Heart left ventricle (tissue), 13 donors: ENCODE measurements at regions not wholly inside any gene's neighbourhood (a gene's known extent, or its start where the extent isn't known, plus 50 kb on each side); places are given as distances from the start of the nearest gene placed in this dataset.

Source experiments
- CTCF ChIP-seq, 12 donors: fragments of 200-600 bp; sonication (generic) in 4 of 12; IDR thresholded peaks; one replicate each; pipeline versions ENCODE4 v1.5.0 to v1.8.0; 2018 to 2022; ENCODE audit warnings: antibody characterized with exemption in 12 of 12, mild to moderate bottlenecking in 5 of 12
- POLR2A ChIP-seq, 2 donors: fragments of 450-650 bp; IDR thresholded peaks; one replicate each; pipeline ENCODE4 v1.6.1; 2017; ENCODE audit warnings: antibody characterized with exemption in 2 of 2, mild to moderate bottlenecking in 2 of 2, moderate library complexity in 2 of 2
- donor health status: ischemic (EF 13 %, LVEDD 7.1; RV severe dilation, severe dysfunction).
- donor health status: DM: no; HTN: yes; CAD: no.
- donor health status: DM: no; HTN: no; CAD: no.
- donor health status: ischemic (EF 25% LVEDD 6.9; RV normal size, moderate dysfunction).
- donor health status: ischemic (EF 25% LVEDD 5.7; RV mildly dilated, moderate dysfunction).
- donor health status: ischemic (EF 35%, LVEDD 5.7; RV mildly dilated, moderate dysfunction).
- donor health status: nonischemic (EF 11% LVEDD 7.7; RV severe dilation, severe dysfunction).
- donor health status: DM: yes; HTN: yes; CAD: no.
- donor health status: PGD.
- donor health status: ischemic (EF 29% LVEDD 5.4; RV normal size, mild dysfunction).
- donor health status: nonischemic (EF 23%, LVEDD 6.1; RV moderate dilation, normal function).

GRCh38 chr5:164600929-164601535 lies 1095.6 kb downstream of the MAT2B start:
- TF ChIP-seq CTCF (IDR thresholded peaks at IDR 0.05) (no peak), POLR2A (IDR thresholded peaks at IDR 0.05) (no peak)
